Suprapubic skin (tissue), 4 donors: ENCODE measurements at regions not wholly inside any gene's neighbourhood (a gene's known extent, or its start where the extent isn't known, plus 50 kb on each side); places are given as distances from the start of the nearest gene placed in this dataset.

Source experiments
- DNase-seq, 2 donors: peaks; one replicate each; pipeline ENCODE4 v3.0.0-alpha.2; 2019; ENCODE audit warnings: low spot score in 2 of 2
- H3K27ac ChIP-seq: fragments of 200-600 bp; sonication (generic); one replicate; pipeline ENCODE4 v1.5.1; 2019
- H3K27me3 ChIP-seq: fragments of 200-600 bp; sonication (generic); one replicate; pipeline ENCODE4 v1.5.1; 2019
- H3K36me3 ChIP-seq: fragments of 200-600 bp; sonication (generic); one replicate; pipeline ENCODE4 v1.5.1; 2019
- H3K4me1 ChIP-seq: fragments of 200-600 bp; sonication (generic); one replicate; pipeline ENCODE4 v1.5.1; 2019
- H3K4me3 ChIP-seq: fragments of 200-600 bp; sonication (generic); one replicate; pipeline ENCODE4 v1.5.1; 2019; ENCODE audit warnings: mild to moderate bottlenecking
- H3K9me3 ChIP-seq: fragments of 200-600 bp; sonication (generic); one replicate; pipeline ENCODE4 v1.5.1; 2019
- EP300 ChIP-seq: sonication (generic); formaldehyde crosslinking; IDR thresholded peaks from one replicate; pipeline ENCODE4 v1.6.1; 2017; ENCODE audit warnings: antibody characterized with exemption
- POLR2A ChIP-seq, 2 donors: fragments of 450-650 bp; IDR thresholded peaks; one replicate each; pipeline ENCODE4 v1.6.1; 2017; ENCODE audit warnings: antibody characterized with exemption in 2 of 2, mild to moderate bottlenecking in 2 of 2, moderate library complexity in 2 of 2
- POLR2AphosphoS5 ChIP-seq, 3 donors: sonication (generic); formaldehyde crosslinking; IDR thresholded peaks; one replicate each; pipeline ENCODE4 v1.6.1; 2017; ENCODE audit warnings: antibody characterized with exemption in 3 of 3
- WGBS: methylation state at CpG from one replicate; pipeline ENCODE4 v1.1.5; 2018; 5-methylcytosine and 5-hydroxymethylcytosine counted together
- TF ChIP-seq, protein P1 (sequence below), 2 donors: fragments of 200-600 bp in 1 of 2; fragments of 450-650 bp in 1 of 2; sonication (generic) in 1 of 2; IDR thresholded peaks; one replicate each; pipeline ENCODE4 v1.5.1; 2016 to 2019; ENCODE audit warnings: antibody characterized with exemption in 2 of 2, mild to moderate bottlenecking in 1 of 2, moderate library complexity in 1 of 2

DNA sequence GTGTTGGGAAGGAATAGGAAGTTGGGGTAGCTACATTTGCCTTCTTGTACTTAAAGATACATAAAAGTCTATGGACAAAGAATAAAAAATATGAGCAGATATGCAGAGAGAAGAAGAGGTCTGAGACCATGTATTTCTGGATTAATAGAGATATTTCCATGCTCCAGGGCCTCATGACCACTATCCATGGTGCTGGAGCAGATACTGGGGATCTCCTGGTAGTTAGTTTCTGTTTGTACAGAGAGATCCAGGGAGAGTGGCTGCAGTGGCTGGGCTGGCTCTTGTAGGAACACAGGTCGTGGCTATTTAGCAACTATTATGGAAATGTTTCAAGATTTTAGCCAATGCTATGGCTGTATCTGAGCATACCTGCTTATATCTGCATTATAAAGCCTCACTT, 184.2 kb upstream of the TMEM161B start:
- H3K27me3 ChIP-seq = no peaks in the 10 kb centered on the region
- TF ChIP-seq POLR2A (IDR thresholded peaks at IDR 0.05) (no peak), EP300 (no peak), POLR2AphosphoS5 (IDR thresholded peaks at IDR 0.05) (no peak)
- TF ChIP-seq, protein P1, sequence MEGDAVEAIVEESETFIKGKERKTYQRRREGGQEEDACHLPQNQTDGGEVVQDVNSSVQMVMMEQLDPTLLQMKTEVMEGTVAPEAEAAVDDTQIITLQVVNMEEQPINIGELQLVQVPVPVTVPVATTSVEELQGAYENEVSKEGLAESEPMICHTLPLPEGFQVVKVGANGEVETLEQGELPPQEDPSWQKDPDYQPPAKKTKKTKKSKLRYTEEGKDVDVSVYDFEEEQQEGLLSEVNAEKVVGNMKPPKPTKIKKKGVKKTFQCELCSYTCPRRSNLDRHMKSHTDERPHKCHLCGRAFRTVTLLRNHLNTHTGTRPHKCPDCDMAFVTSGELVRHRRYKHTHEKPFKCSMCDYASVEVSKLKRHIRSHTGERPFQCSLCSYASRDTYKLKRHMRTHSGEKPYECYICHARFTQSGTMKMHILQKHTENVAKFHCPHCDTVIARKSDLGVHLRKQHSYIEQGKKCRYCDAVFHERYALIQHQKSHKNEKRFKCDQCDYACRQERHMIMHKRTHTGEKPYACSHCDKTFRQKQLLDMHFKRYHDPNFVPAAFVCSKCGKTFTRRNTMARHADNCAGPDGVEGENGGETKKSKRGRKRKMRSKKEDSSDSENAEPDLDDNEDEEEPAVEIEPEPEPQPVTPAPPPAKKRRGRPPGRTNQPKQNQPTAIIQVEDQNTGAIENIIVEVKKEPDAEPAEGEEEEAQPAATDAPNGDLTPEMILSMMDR (IDR thresholded peaks at IDR 0.05) = no peak
- no peaks in the 10 kb centered on the region for H3K9me3 ChIP-seq
- WGBS = 12% methylated on average over 1 of the region's 1 CpG
- no peaks in the 10 kb centered on the region for H3K36me3 ChIP-seq
- no peak overlapping the region for H3K4me3 ChIP-seq
- no peak for DNase-seq
- no peak overlapping the region for H3K27ac ChIP-seq
- no peaks in the 10 kb centered on the region for H3K4me1 ChIP-seq

DNA sequence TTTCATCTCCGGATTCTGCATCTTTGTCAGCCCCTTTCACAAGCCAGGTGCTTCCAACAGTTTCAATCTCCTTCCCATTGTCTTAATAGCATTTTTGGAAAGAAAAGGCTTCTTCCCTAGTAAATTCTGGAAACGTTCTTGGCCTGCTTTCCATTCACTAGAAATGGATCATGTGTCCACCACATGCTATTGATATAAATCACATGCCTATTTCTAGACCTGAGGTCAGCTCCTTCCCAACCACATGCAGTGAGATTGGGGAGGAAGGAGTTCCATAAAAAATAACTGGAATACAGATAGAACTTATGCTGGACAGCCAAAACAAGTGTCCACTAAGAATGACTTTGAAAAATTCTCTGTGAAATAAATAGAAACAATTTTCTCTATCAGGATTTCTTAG, 181.6 kb upstream of the TMEM161B start:
- 54% methylated on average over 2 of the region's 2 CpGs for WGBS

DNA sequence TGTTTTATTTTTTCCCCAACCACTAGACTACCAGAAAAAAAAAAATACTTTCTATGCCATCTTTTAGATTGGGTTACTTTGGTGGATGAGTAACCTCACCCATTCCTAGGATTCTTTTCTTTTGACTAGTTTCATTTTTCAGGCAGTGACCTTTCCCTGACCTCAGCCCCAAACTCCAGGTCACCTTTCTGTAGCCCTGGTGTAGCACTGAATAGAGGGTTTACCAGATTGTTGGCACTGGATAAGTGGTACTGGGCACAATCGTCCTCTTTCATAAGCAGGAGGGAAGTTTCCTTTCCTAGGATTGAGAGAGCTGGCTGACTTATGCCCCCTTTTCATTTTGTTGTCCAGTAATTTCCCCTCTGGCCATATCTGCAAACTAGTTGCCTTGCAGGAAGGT, 169.4 kb upstream of the TMEM161B start:
- TF ChIP-seq EP300 = no peak
- TF ChIP-seq POLR2AphosphoS5 (IDR thresholded peaks at IDR 0.05) = no peak
- TF ChIP-seq, protein P1 (IDR thresholded peaks at IDR 0.05) = no peak
- TF ChIP-seq POLR2A (IDR thresholded peaks at IDR 0.05) = no peak
- DNase-seq = no peak
- Histone ChIP-seq H3K27me3 (no peaks in the 10 kb centered on the region), H3K4me3 (no peak overlapping the region), H3K36me3 (no peaks in the 10 kb centered on the region), H3K27ac (no peak overlapping the region), H3K4me1 (no peaks in the 10 kb centered on the region), H3K9me3 (no peaks in the 10 kb centered on the region)
- 47% methylated on average over 1 of the region's 1 CpG for WGBS

More for the DNA sequence above, 181.6 kb upstream of the TMEM161B start:
- DNase-seq = no peak
- H3K4me1 ChIP-seq = no peaks in the 10 kb centered on the region
- TF ChIP-seq EP300 (no peak), POLR2AphosphoS5 (IDR thresholded peaks at IDR 0.05) (no peak), POLR2A (IDR thresholded peaks at IDR 0.05) (no peak)
- TF ChIP-seq, protein P1 (IDR thresholded peaks at IDR 0.05) = no peak
- no peak overlapping the region for H3K4me3 ChIP-seq
- H3K27me3 ChIP-seq = no peaks in the 10 kb centered on the region
- no peaks in the 10 kb centered on the region for H3K9me3 ChIP-seq
- H3K36me3 ChIP-seq = no peaks in the 10 kb centered on the region
- no peak overlapping the region for H3K27ac ChIP-seq

DNA sequence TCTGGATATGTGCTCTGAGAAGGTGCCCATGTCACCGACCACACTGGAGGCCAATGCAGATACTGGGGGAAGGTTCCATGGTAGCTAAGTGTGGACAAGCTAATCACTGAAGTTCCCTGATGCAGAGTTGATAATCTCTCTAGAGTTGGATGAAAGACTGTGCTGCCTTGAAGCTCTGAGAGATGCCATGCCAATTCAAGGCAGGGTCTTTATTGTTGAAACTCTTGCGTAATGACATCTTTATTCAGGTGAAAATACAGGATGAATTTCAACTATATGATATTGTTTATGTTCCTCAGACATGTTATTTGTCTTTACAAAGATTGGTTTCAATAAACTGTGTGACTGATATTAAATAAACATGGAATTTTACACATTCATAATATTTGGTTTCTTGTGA, 167.6 kb upstream of the TMEM161B start:
- Histone ChIP-seq H3K9me3 (no peaks in the 10 kb centered on the region), H3K27ac (no peak overlapping the region), H3K4me3 (no peak overlapping the region), H3K4me1 (no peaks in the 10 kb centered on the region), H3K36me3 (no peaks in the 10 kb centered on the region), H3K27me3 (no peaks in the 10 kb centered on the region)
- no peak for DNase-seq
- TF ChIP-seq, protein P1 (IDR thresholded peaks at IDR 0.05) = no peak
- no peak for TF ChIP-seq POLR2A (IDR thresholded peaks at IDR 0.05)
- no peak for TF ChIP-seq POLR2AphosphoS5 (IDR thresholded peaks at IDR 0.05)
- TF ChIP-seq EP300 = no peak
- WGBS = 93% methylated on average over 2 of the region's 2 CpGs

DNA sequence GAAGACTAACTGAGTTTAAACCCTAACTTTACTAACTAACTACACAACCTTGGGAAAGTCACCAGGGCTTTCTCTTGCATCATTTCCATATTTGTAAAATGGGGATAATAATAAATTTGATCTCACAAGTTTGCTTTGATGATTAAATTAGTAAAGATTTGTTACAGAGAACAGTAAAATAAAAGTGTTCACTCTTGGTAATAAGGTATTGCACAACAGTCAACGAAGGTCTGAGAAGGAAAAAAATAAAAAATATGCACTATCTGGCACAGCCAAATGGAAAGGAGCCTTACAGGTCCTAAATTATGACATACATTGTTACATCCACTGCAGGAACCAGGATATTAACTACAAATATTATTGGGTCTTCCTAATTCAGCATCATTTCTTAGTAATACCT, 160.0 kb upstream of the TMEM161B start:
- TF ChIP-seq EP300 = no peak
- TF ChIP-seq, protein P1 (IDR thresholded peaks at IDR 0.05) = no peak
- TF ChIP-seq POLR2AphosphoS5 (IDR thresholded peaks at IDR 0.05) = no peak
- TF ChIP-seq POLR2A (IDR thresholded peaks at IDR 0.05) = no peak
- Histone ChIP-seq H3K36me3 (no peaks in the 10 kb centered on the region), H3K27me3 (no peaks in the 10 kb centered on the region), H3K4me3 (no peak overlapping the region), H3K9me3 (no peaks in the 10 kb centered on the region), H3K4me1 (no peaks in the 10 kb centered on the region), H3K27ac (no peak overlapping the region)
- no peak for DNase-seq
- WGBS = 62% methylated on average over 1 of the region's 1 CpG
